HCT116 (cell line): ENCODE measurements at regions not wholly inside any gene's neighbourhood (a gene's known extent, or its start where the extent isn't known, plus 50 kb on each side); places are given as distances from the start of the nearest gene placed in this dataset.

Experiments
- ATAC-seq: fragments of 200-7000 bp; cut with Tn5 transposase; 2 replicates; pipeline ENCODE4 v1.9.1; 2020; ENCODE audit warnings: mild to moderate bottlenecking, moderate library complexity
- BruUV-seq: library from RNA; stranded (reverse); fragments of 400-500 nt; replicated peaks from 2 replicates; lab custom pipeline; 2021; lab: Mats Ljungman, UMichigan
- CTCF ChIA-PET: fragments of 300-600 bp; sonication (Branson Sonifier 250); formaldehyde crosslinking; loops from one replicate; lab custom pipeline; 2021; ENCODE audit warnings: antibody characterized with exemption; lab: Charles Lee
- POLR2A ChIA-PET: fragments of 300-600, 350-600 bp; sonication (Branson Sonifier 250); formaldehyde crosslinking; loops from one replicate; lab custom pipeline; 2021; ENCODE audit warnings: antibody characterized with exemption; lab: Charles Lee
- RAD21 ChIA-PET, 2 experiments: fragments of 300-600 bp; sonication (Branson Sonifier 250); formaldehyde crosslinking; loops; one replicate each; lab custom pipeline; 2023; ENCODE audit warnings: low total read pairs in 2 of 2; ENCODE audit not compliant: uncharacterized antibody in 2 of 2, unreplicated experiment in 2 of 2, low non-redundant PET in 1 of 2; lab: Charles Lee
- DNase-seq: peaks from one replicate; pipeline ENCODE4 v3.0.0-alpha.2; 2010; ENCODE audit warnings: low read depth, low spot score
- H2AFZ ChIP-seq: fragments of 200-600 bp; shearing (Covaris generic), sonication (generic); 2 replicates; pipeline ENCODE4 v1.6.1; 2017; ENCODE audit warnings: low read depth, mixed run types, mixed read lengths, antibody characterized with exemption, low read length; ENCODE audit not compliant: poor library complexity, severe bottlenecking
- H3K27ac ChIP-seq: 2 replicates; pipeline ENCODE4 v1.5.1; 2012; ENCODE audit warnings: low read depth, low read length
- H3K27me3 ChIP-seq: fragments of 200-600 bp; sonication (generic); 2 replicates; pipeline ENCODE4 v1.6.1; 2016; ENCODE audit warnings: mixed run types, low read length, mixed read lengths; ENCODE audit not compliant: insufficient read depth
- H3K36me3 ChIP-seq, 2 experiments: fragments of 200-500 bp in 1 of 2; fragments of 200-600 bp in 1 of 2; sonication (Bioruptor generic) in 1 of 2; sonication (generic) in 1 of 2; 2 replicates each; pipeline versions ENCODE4 v1.5.1 to v1.6.1; 2014 to 2016; ENCODE audit warnings: low read length in 2 of 2, inconsistent platforms in 1 of 2, mixed read lengths in 1 of 2, mixed run types in 1 of 2; ENCODE audit not compliant: insufficient read depth in 2 of 2, control insufficient read depth in 1 of 2
- H3K4me1 ChIP-seq, 2 experiments: fragments of 200-600 bp in 1 of 2; sonication (generic) in 1 of 2; 2 replicates each; pipeline versions ENCODE4 v1.5.1 to v1.6.1; 2012 to 2017; ENCODE audit warnings: low read length in 2 of 2, inconsistent platforms in 1 of 2, mild to moderate bottlenecking in 1 of 2, mixed read lengths in 1 of 2, mixed run types in 1 of 2, moderate library complexity in 1 of 2; ENCODE audit not compliant: insufficient read depth in 2 of 2, control insufficient read depth in 1 of 2
- H3K4me2 ChIP-seq: fragments of 200-600 bp; sonication (generic); 2 replicates; pipeline ENCODE4 v1.6.1; 2017; ENCODE audit warnings: mixed run types, low read length, mixed read lengths
- H3K4me3 ChIP-seq, 2 experiments: fragments of 200-600 bp in 1 of 2; sonication (generic) in 1 of 2; replicated peaks in 1 of 2; 2 replicates each; pipeline ENCODE4 v1.5.1; 2011 to 2016; ENCODE audit warnings: low read length in 2 of 2, control low read depth in 1 of 2, low read depth in 1 of 2, mild to moderate bottlenecking in 1 of 2, mixed read lengths in 1 of 2, mixed run types in 1 of 2
- H3K79me2 ChIP-seq: fragments of 200-600 bp; sonication (generic); 2 replicates; pipeline ENCODE4 v1.6.1; 2017; ENCODE audit warnings: mild to moderate bottlenecking, mixed run types, low read length, moderate library complexity, mixed read lengths; ENCODE audit not compliant: insufficient read depth
- H3K9ac ChIP-seq: fragments of 200-600 bp; sonication (generic); 2 replicates; pipeline ENCODE4 v1.6.1; 2016; ENCODE audit warnings: low read length, mixed read lengths
- H3K9me2 ChIP-seq: fragments of 200-600 bp; sonication (generic), shearing (Covaris generic); 2 replicates; pipeline ENCODE4 v1.6.1; 2017; ENCODE audit warnings: mixed run types, mild to moderate bottlenecking, moderate library complexity; ENCODE audit not compliant: insufficient read depth
- H3K9me3 ChIP-seq, 2 experiments: fragments of 200-500 bp in 1 of 2; fragments of 200-600 bp in 1 of 2; sonication (Bioruptor generic) in 1 of 2; sonication (generic) in 1 of 2; 2 replicates each; pipeline ENCODE4 v1.6.1; 2014 to 2017; ENCODE audit warnings: low read length in 2 of 2, mixed read lengths in 2 of 2, inconsistent platforms in 1 of 2, low read depth in 1 of 2, mild to moderate bottlenecking in 1 of 2, mixed run types in 1 of 2, moderate library complexity in 1 of 2; ENCODE audit not compliant: control insufficient read depth in 1 of 2, insufficient read depth in 1 of 2
- H4K20me1 ChIP-seq: fragments of 200-600 bp; sonication (generic), shearing (Covaris generic); 2 replicates; pipeline ENCODE4 v1.6.1; 2017; ENCODE audit warnings: mixed run types, mild to moderate bottlenecking, moderate library complexity; ENCODE audit not compliant: insufficient read depth
- ATF3 ChIP-seq: IDR thresholded peaks from 2 replicates; pipeline ENCODE4 v1.6.1; 2012
- CBX3 ChIP-seq: IDR thresholded peaks from 2 replicates; pipeline ENCODE4 v1.6.1; 2012; ENCODE audit warnings: low read depth
- CEBPB ChIP-seq: IDR thresholded peaks from 2 replicates; pipeline ENCODE4 v1.6.1; 2012; ENCODE audit warnings: low read depth
- EZH2 ChIP-seq: fragments of 200-600 bp; sonication (generic); IDR thresholded peaks from 2 replicates; pipeline ENCODE4 v1.6.1; 2017; ENCODE audit warnings: antibody characterized with exemption, mixed run types
- EZH2phosphoT487 ChIP-seq: fragments of 200-600 bp; IDR thresholded peaks from 2 replicates; pipeline ENCODE4 v1.6.1; 2018; ENCODE audit warnings: antibody characterized with exemption, borderline replicate concordance
- FOSL1 ChIP-seq: IDR thresholded peaks from 2 replicates; pipeline ENCODE4 v1.6.1; 2012; ENCODE audit warnings: low read depth
- JUND ChIP-seq: IDR thresholded peaks from 2 replicates; pipeline ENCODE4 v1.6.1; 2012
- MAX ChIP-seq: IDR thresholded peaks from 2 replicates; pipeline ENCODE4 v1.6.1; 2012
- POLR2AphosphoS5 ChIP-seq: IDR thresholded peaks from 2 replicates; pipeline ENCODE4 v1.6.1; 2011; ENCODE audit warnings: mild to moderate bottlenecking, low read depth, low read length, moderate library complexity
- SP1 ChIP-seq: IDR thresholded peaks from 2 replicates; pipeline ENCODE4 v1.6.1; 2012; ENCODE audit warnings: low read depth
- TCF7L2 ChIP-seq: IDR thresholded peaks from 2 replicates; pipeline ENCODE4 v1.7.0; 2011; ENCODE audit warnings: borderline replicate concordance, inconsistent platforms; ENCODE audit not compliant: insufficient read depth, insufficient read length; ENCODE audit errors: extremely low read depth
- ZBTB33 ChIP-seq: IDR thresholded peaks from 2 replicates; pipeline ENCODE4 v1.6.1; 2011; ENCODE audit warnings: mild to moderate bottlenecking, low read length, moderate library complexity; ENCODE audit not compliant: insufficient replicate concordance; ENCODE audit errors: extremely low read depth
- ZFX ChIP-seq: fragments of 450-650 bp; IDR thresholded peaks from 2 replicates; pipeline ENCODE4 v1.6.1; 2017
- ZNF274 ChIP-seq: fragments of 200-500 bp; sonication (Bioruptor generic); IDR thresholded peaks from 2 replicates; pipeline ENCODE4 v1.6.1; 2014; ENCODE audit warnings: mild to moderate bottlenecking, low read depth, low read length, inconsistent platforms
- intact Hi-C: fragments of 100-400 bp; cut with micrococcal nuclease; formaldehyde crosslinking; loops from 2 replicates; pipeline ENCODE4 v1.10.0; 2022

- no peak overlapping the region for H3K4me3 ChIP-seq
- H3K4me2 ChIP-seq: no peak overlapping the region
- no peak overlapping the region for H3K27ac ChIP-seq
- RAD21 ChIA-PET: no interaction called here
- no peak for DNase-seq
- BruUV-seq: no TSS peak
- CTCF ChIA-PET: no interaction called here
- no peaks in the 10 kb centered on the region for H3K9me2 ChIP-seq
- no peaks in the 10 kb centered on the region for H3K9me3 ChIP-seq
- H3K27me3 ChIP-seq: no peaks in the 10 kb centered on the region
- intact Hi-C loops: no loop called here
- POLR2A ChIA-PET: no interaction called here
- TF ChIP-seq ATF3 (no peak), FOSL1 (no peak), MAX (no peak), EZH2 (no peak), ZFX (no peak), ZBTB33 (no peak), CEBPB (no peak), JUND (no peak), TCF7L2 (no peak), SP1 (no peak), CBX3 (no peak), ZNF274 (no peak), POLR2AphosphoS5 (no peak), EZH2phosphoT487 (no peak)
- TF ChIP-seq, all 23 proteins: peak for 0
- Histone ChIP-seq H3K4me1 (no peaks in the 10 kb centered on the region), H4K20me1 (no peaks in the 10 kb centered on the region), H3K36me3 (no peaks in the 10 kb centered on the region), H3K9ac (no peak overlapping the region), H3K79me2 (no peaks in the 10 kb centered on the region), H2AFZ (no peak overlapping the region)
- no peak for ATAC-seq
These were observed 200.5 kb downstream of the MC4R start for GRCh38 chr18:60172030-60172429.
